Psoas muscle (tissue), 7 donors: ENCODE measurements at regions not wholly inside any gene's neighbourhood (a gene's known extent, or its start where the extent isn't known, plus 50 kb on each side); places are given as distances from the start of the nearest gene placed in this dataset.
A peak's percentile ranks its signal among the peaks of the same experiment; 100 is the strongest.

ENCODE experiments used
- ATAC-seq, 4 donors: fragments of 200-7000 bp; cut with Tn5 transposase; one replicate each; pipeline ENCODE4 v1.9.1; 2020; ENCODE audit warnings: moderate library complexity in 3 of 4, mild to moderate bottlenecking in 2 of 4
- DNase-seq, 2 donors: peaks; one replicate each; pipeline ENCODE4 v3.0.0-alpha.2; 2020
- H3K27ac ChIP-seq: fragments of 200-600 bp; one replicate; pipeline ENCODE4 v1.8.0; 2022
- H3K27me3 ChIP-seq, 3 donors: fragments of 200-600 bp in 1 of 3; one replicate each; pipeline versions ENCODE4 v1.6.1 to v1.8.0; 2013 to 2022; ENCODE audit warnings: low read length in 2 of 3, mild to moderate bottlenecking in 2 of 3, moderate library complexity in 1 of 3; ENCODE audit not compliant: insufficient read depth in 3 of 3
- H3K36me3 ChIP-seq, 2 donors: fragments of 200-600 bp in 1 of 2; one replicate each; pipeline versions ENCODE4 v1.6.1 to v1.8.0; 2013 to 2022; ENCODE audit warnings: low read depth in 1 of 2, mild to moderate bottlenecking in 1 of 2, moderate library complexity in 1 of 2; ENCODE audit not compliant: insufficient read depth in 1 of 2
- H3K4me1 ChIP-seq: fragments of 200-600 bp; one replicate; pipeline ENCODE4 v1.8.0; 2022
- H3K4me3 ChIP-seq: fragments of 200-600 bp; one replicate; pipeline ENCODE4 v1.8.0; 2022; ENCODE audit warnings: mild to moderate bottlenecking
- H3K9me3 ChIP-seq: fragments of 200-600 bp; one replicate; pipeline ENCODE4 v1.8.0; 2022
- WGBS, 3 donors: extraction: QIAGEN DNeasy Blood & Tissue Kit; methylation state at CpG; one replicate each; pipeline versions ENCODE4 v1.1.6 to v1.1.7; 2013; 5-methylcytosine and 5-hydroxymethylcytosine counted together
- intact Hi-C, 2 donors: fragments of 100-400 bp; cut with DNase I; formaldehyde crosslinking; loops; one replicate each; pipeline versions ENCODE4 v1.11.0 to v1.14.2; 2022
- TF ChIP-seq, protein P1 (sequence below): fragments of 200-600 bp; IDR thresholded peaks from one replicate; pipeline ENCODE4 v1.8.0; 2022; ENCODE audit warnings: antibody characterized with exemption
- donor health status: healthy with polysubstance abuse.
- donor health status: DM: no; HTN: no; CAD: no; lungs with moderate emphysema.
- donor health status: Bipolar disorder and iron deficiency.
- donor health status: healthy.
- donor health status: DM: yes; HTN: yes; CAD: no.
- donor health status: DM: no; HTN: no; CAD: no.
- donor health status: DM: yes; HTN: yes; CAD: no.

DNA sequence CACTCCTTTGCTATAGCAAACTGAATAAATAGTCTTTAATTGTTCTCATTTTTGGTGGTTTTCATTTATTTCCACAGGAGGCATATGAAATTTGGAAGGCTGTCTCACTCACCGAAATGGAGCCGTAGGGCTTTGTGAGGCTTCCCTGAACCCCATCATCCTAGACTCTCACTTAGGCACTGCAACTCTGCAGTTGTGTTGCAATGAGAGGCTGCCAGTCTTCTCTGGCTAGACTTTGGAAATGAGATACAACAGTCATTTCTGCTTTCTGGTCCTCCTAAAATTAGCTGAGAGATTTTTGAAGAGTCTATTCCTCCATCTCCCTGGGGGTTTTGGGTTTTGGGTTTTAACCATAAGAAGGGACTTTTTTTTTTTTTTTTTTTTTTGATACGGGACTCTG, 146.5 kb downstream of the SH3BGRL start:
- intact Hi-C loops: no loop called here
- TF ChIP-seq, protein P1, sequence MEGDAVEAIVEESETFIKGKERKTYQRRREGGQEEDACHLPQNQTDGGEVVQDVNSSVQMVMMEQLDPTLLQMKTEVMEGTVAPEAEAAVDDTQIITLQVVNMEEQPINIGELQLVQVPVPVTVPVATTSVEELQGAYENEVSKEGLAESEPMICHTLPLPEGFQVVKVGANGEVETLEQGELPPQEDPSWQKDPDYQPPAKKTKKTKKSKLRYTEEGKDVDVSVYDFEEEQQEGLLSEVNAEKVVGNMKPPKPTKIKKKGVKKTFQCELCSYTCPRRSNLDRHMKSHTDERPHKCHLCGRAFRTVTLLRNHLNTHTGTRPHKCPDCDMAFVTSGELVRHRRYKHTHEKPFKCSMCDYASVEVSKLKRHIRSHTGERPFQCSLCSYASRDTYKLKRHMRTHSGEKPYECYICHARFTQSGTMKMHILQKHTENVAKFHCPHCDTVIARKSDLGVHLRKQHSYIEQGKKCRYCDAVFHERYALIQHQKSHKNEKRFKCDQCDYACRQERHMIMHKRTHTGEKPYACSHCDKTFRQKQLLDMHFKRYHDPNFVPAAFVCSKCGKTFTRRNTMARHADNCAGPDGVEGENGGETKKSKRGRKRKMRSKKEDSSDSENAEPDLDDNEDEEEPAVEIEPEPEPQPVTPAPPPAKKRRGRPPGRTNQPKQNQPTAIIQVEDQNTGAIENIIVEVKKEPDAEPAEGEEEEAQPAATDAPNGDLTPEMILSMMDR: no peak
- no peak overlapping the region for H3K27ac ChIP-seq
- H3K4me3 ChIP-seq: no peak overlapping the region
- no peaks in the 10 kb centered on the region for H3K4me1 ChIP-seq
- H3K36me3 ChIP-seq: no peaks in the 10 kb centered on the region
- no peaks in the 10 kb centered on the region for H3K27me3 ChIP-seq
- no peaks in the 10 kb centered on the region for H3K9me3 ChIP-seq
- DNase-seq: no peak
- WGBS, 3 donors: 85 to 94% (median 92%) methylated on average over 2 to 3 of the region's 3 CpGs
- ATAC-seq: no peak

DNA sequence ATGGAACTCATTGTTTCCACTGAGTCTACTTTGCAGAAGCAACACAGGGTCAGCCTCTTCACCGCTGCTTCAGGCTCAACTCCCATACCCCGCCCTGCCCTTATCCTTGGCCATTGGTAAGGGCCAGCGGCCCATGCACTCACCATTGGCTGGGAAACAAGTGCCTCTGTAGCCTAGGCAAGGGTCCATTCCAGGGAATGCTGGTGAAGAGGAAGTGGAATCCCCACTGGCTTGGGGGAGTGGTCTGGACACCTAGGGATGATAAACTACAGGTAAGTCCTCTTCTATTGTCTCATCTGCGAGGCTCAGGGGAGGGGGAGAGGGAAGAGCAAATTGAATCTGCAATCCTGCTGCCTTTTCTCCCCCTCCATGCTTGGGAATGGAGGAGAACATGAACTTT, 153.1 kb downstream of the SH3BGRL start:
- no peak overlapping the region for H3K4me3 ChIP-seq
- no peaks in the 10 kb centered on the region for H3K36me3 ChIP-seq
- TF ChIP-seq, protein P1: no peak
- intact Hi-C loops: no loop called here
- no peaks in the 10 kb centered on the region for H3K4me1 ChIP-seq
- no peak overlapping the region for H3K27ac ChIP-seq
- peaks cover 0 to 2% (median 0%) of the 10 kb centered on the region in 3 donors for H3K27me3 ChIP-seq
- ATAC-seq (no peak), DNase-seq (no peak)
- H3K9me3 ChIP-seq: no peaks in the 10 kb centered on the region
- WGBS, 3 donors: 62 to 98% (median 92%) methylated on average over 4 of the region's 4 CpGs

DNA sequence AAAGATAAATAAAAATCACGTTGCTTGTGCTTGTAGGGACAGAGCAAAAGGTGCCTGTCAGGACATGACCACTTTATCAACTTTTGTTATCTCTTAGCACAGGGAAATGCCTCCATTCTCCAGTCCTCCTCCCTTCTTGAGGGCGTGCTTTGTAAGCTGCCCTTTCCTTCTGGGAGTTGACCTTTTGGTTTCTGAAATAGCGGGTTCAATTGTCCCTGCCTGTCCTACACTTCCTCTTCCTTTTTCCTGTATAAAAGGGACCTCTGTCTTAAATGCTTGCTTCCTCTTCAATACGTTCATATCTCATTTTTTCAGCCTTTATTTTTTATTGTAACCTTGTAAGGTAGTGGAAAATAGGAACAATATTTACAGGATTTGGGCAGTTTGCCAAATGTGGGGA, 153.5 kb downstream of the SH3BGRL start:
- DNase-seq: no peak
- Histone ChIP-seq H3K27me3 (peaks cover 0 to 2% (median 0%) of the 10 kb centered on the region in 3 donors), H3K4me3 (no peak overlapping the region), H3K27ac (no peak overlapping the region), H3K9me3 (no peaks in the 10 kb centered on the region), H3K4me1 (no peaks in the 10 kb centered on the region), H3K36me3 (no peaks in the 10 kb centered on the region)
- TF ChIP-seq, protein P1: no peak
- intact Hi-C loops: no loop called here
- ATAC-seq: no peak
- 33 to 50% (median 49%) methylated on average over 4 of the region's 4 CpGs for WGBS, 3 donors

DNA sequence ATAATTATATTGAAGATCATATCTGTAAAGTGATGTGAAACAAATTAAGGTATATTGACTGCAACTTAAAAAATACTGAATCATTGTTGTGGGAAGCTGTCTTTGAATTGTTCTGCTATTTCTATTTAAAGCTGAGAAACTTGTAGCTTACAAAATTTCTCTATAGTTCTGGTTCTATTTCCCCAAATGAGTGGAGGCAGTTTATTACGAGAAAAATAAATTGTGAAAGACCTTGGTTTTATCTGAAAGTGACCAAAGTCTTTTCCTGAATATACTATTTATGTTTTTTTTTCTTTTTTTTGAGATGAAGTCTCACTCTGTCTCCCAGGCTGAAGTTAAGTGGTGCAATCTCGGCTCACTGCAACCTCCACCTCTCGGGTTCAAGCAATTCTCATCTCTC, 165.4 kb downstream of the SH3BGRL start:
- no peak for ATAC-seq
- Histone ChIP-seq H3K4me3 (no peak overlapping the region), H3K36me3 (no peaks in the 10 kb centered on the region), H3K4me1 (no peaks in the 10 kb centered on the region), H3K9me3 (no peaks in the 10 kb centered on the region), H3K27me3 (no peaks in the 10 kb centered on the region), H3K27ac (no peak overlapping the region)
- intact Hi-C loops: no loop called here
- WGBS, 3 donors: 73 to 90% (median 84%) methylated on average over 3 of the region's 3 CpGs
- DNase-seq: no peak
- TF ChIP-seq, protein P1: no peak

DNA sequence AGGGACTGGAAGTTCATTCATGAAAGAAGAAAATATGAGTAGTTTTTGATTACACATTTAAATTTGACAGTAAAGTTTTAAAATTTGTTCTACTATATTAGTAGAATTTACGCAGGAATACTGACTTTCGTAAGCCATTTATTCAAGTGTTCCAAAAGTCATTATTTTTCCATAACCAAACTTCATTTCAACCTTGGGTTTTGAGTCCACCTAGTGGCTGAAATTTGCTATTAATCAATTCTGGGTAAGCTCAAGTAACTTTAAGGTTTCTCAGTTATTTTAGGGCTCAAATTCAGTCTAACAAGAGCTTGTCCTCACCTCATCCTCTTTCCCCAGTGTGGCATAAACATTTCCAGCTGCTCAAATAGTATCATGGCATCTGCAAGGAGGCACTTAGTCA, 175.4 kb downstream of the SH3BGRL start:
- TF ChIP-seq, protein P1: peak; percentile 48
- H3K4me1 ChIP-seq: no peaks in the 10 kb centered on the region
- H3K27ac ChIP-seq: no peak overlapping the region
- no peaks in the 10 kb centered on the region for H3K9me3 ChIP-seq
- no peaks in the 10 kb centered on the region for H3K27me3 ChIP-seq
- WGBS, 3 donors: 18 to 23% (median 20%) methylated on average over 2 of the region's 2 CpGs
- no peak for DNase-seq
- H3K36me3 ChIP-seq: no peaks in the 10 kb centered on the region
- no peak overlapping the region for H3K4me3 ChIP-seq
- ATAC-seq: no peak
- intact Hi-C loops: no loop called here
